ENCODE measurements at regions not wholly inside any gene's neighbourhood (a gene's known extent, or its start where the extent isn't known, plus 50 kb on each side); places are given as distances from the start of the nearest gene placed in this dataset.

DNA sequence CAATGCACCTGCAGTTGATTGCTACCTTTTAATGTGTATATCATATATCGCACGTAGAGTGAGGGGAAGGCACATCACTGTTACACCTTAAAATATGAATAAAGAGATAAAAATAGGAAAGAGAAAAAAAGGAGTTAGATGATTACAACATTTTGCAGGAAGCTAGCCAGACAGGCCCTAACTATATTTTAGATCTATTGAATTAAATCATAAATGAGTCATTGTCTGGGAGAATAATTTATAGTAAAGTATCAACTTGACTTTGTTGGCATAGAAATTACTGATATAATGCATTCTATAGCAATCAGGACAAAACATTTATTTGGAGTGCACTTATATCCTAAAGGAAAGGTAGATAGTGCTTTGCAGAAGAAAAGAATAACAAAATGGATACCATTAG lies 384.9 kb upstream of the NXPH2 start:
- TF ChIP-seq EZH2 (IDR thresholded peaks at IDR 0.05; ENCODE audit: borderline replicate concordance, low read depth, low read length, severe bottlenecking) (no peak), CTCF (IDR thresholded peaks at IDR 0.05; ENCODE audit: borderline replicate concordance, extremely low read depth, low read length, poor library complexity, severe bottlenecking) (no peak)
- Histone ChIP-seq H3K9ac (ENCODE audit: low read depth, low read length) (no peak overlapping the region), H3K27ac (ENCODE audit: low read length) (no peak overlapping the region), H3K79me2 (ENCODE audit: insufficient read depth, low read length) (no peaks in the 10 kb centered on the region), H3K27me3 (ENCODE audit: insufficient read depth, low read length, poor library complexity) (no peaks in the 10 kb centered on the region), H3K4me2 (ENCODE audit: insufficient read depth, low read length) (no peak overlapping the region), H3K4me3 (ENCODE audit: low read depth in 1 of 2, low read length in 2 of 2) (no peak overlapping the region), H3K36me3 (ENCODE audit: insufficient read depth, low read length) (no peaks in the 10 kb centered on the region), H3K9me3 (ENCODE audit: insufficient read depth, low read length, severe bottlenecking) (no peaks in the 10 kb centered on the region), H4K20me1 (ENCODE audit: insufficient read depth, low read length) (no peaks in the 10 kb centered on the region), H2AFZ (ENCODE audit: low read depth, low read length) (no peak overlapping the region), H3K4me1 (ENCODE audit: insufficient read depth, low read length) (no peaks in the 10 kb centered on the region)
- no peak for DNase-seq
- no peak for ATAC-seq (ENCODE audit: insufficient read depth, low read depth)

GRCh38 chr2:139162957-139163356 lies 382.8 kb upstream of the NXPH2 start:
- no peak overlapping the region for H3K27ac ChIP-seq (ENCODE audit: low read length)
- no peaks in the 10 kb centered on the region for H3K36me3 ChIP-seq (ENCODE audit: insufficient read depth, low read length)
- H2AFZ ChIP-seq (ENCODE audit: low read depth, low read length) = no peak overlapping the region
- H3K4me1 ChIP-seq (ENCODE audit: insufficient read depth, low read length) = no peaks in the 10 kb centered on the region
- ATAC-seq (ENCODE audit: insufficient read depth, low read depth) = no peak
- H4K20me1 ChIP-seq (ENCODE audit: insufficient read depth, low read length) = no peaks in the 10 kb centered on the region
- no peak for DNase-seq
- no peak overlapping the region for H3K4me3 ChIP-seq (ENCODE audit: low read depth in 1 of 2, low read length in 2 of 2)
- no peaks in the 10 kb centered on the region for H3K27me3 ChIP-seq (ENCODE audit: insufficient read depth, low read length, poor library complexity)
- no peaks in the 10 kb centered on the region for H3K9me3 ChIP-seq (ENCODE audit: insufficient read depth, low read length, severe bottlenecking)
- no peak for TF ChIP-seq EZH2 (IDR thresholded peaks at IDR 0.05; ENCODE audit: borderline replicate concordance, low read depth, low read length, severe bottlenecking)
- H3K4me2 ChIP-seq (ENCODE audit: insufficient read depth, low read length) = no peak overlapping the region
- no peak overlapping the region for H3K9ac ChIP-seq (ENCODE audit: low read depth, low read length)
- H3K79me2 ChIP-seq (ENCODE audit: insufficient read depth, low read length) = no peaks in the 10 kb centered on the region

DNA sequence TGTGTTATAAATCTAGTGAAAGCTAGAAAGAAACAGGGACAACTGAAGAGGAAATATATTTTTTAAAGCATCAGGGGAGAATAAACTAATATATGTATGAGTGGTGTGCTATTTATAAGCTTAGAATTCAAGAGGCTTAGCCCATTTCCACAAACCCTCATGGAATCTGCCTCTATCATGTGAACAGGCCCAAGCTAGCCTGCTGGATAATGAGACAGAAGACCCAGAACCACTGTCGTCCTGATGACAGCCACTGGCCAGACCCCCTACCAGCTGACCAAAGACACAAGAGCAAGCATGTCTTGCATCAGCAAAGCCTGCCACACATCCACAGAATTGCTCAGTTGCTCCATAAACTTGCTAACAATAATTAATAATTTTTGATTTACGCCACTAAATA lies 382.3 kb upstream of the NXPH2 start:
- DNase-seq (no peak), ATAC-seq (ENCODE audit: insufficient read depth, low read depth) (no peak)
- Histone ChIP-seq H3K27ac (ENCODE audit: low read length) (no peak overlapping the region), H2AFZ (ENCODE audit: low read depth, low read length) (no peak overlapping the region), H3K9me3 (ENCODE audit: insufficient read depth, low read length, severe bottlenecking) (no peaks in the 10 kb centered on the region), H3K79me2 (ENCODE audit: insufficient read depth, low read length) (no peaks in the 10 kb centered on the region), H3K27me3 (ENCODE audit: insufficient read depth, low read length, poor library complexity) (no peaks in the 10 kb centered on the region), H3K4me3 (ENCODE audit: low read depth in 1 of 2, low read length in 2 of 2) (no peak overlapping the region), H3K36me3 (ENCODE audit: insufficient read depth, low read length) (no peaks in the 10 kb centered on the region), H4K20me1 (ENCODE audit: insufficient read depth, low read length) (no peaks in the 10 kb centered on the region), H3K4me2 (ENCODE audit: insufficient read depth, low read length) (no peak overlapping the region), H3K4me1 (ENCODE audit: insufficient read depth, low read length) (no peaks in the 10 kb centered on the region), H3K9ac (ENCODE audit: low read depth, low read length) (no peak overlapping the region)
- TF ChIP-seq CTCF (IDR thresholded peaks at IDR 0.05; ENCODE audit: borderline replicate concordance, extremely low read depth, low read length, poor library complexity, severe bottlenecking) = no peak
- no peak for TF ChIP-seq EZH2 (IDR thresholded peaks at IDR 0.05; ENCODE audit: borderline replicate concordance, low read depth, low read length, severe bottlenecking)

- Histone ChIP-seq H3K9ac (ENCODE audit: low read depth, low read length) (no peak overlapping the region), H3K27me3 (ENCODE audit: insufficient read depth, low read length, poor library complexity) (no peaks in the 10 kb centered on the region), H3K79me2 (ENCODE audit: insufficient read depth, low read length) (no peaks in the 10 kb centered on the region), H3K4me3 (ENCODE audit: low read depth in 1 of 2, low read length in 2 of 2) (no peak overlapping the region), H4K20me1 (ENCODE audit: insufficient read depth, low read length) (no peaks in the 10 kb centered on the region), H3K9me3 (ENCODE audit: insufficient read depth, low read length, severe bottlenecking) (no peaks in the 10 kb centered on the region), H3K36me3 (ENCODE audit: insufficient read depth, low read length) (no peaks in the 10 kb centered on the region), H3K27ac (ENCODE audit: low read length) (no peak overlapping the region), H3K4me1 (ENCODE audit: insufficient read depth, low read length) (no peaks in the 10 kb centered on the region), H2AFZ (ENCODE audit: low read depth, low read length) (no peak overlapping the region), H3K4me2 (ENCODE audit: insufficient read depth, low read length) (no peak overlapping the region)
- TF ChIP-seq EZH2 (IDR thresholded peaks at IDR 0.05; ENCODE audit: borderline replicate concordance, low read depth, low read length, severe bottlenecking) = no peak
- no peak for TF ChIP-seq CTCF (IDR thresholded peaks at IDR 0.05; ENCODE audit: borderline replicate concordance, extremely low read depth, low read length, poor library complexity, severe bottlenecking)
- ATAC-seq (ENCODE audit: insufficient read depth, low read depth) (no peak), DNase-seq (no peak)
Observed at GRCh38 chr2:139160836-139161235, 380.6 kb upstream of the NXPH2 start.

All from DND-41 (cell line).